ENCODE measurements at regions not wholly inside any gene's neighbourhood (a gene's known extent, or its start where the extent isn't known, plus 50 kb on each side); places are given as distances from the start of the nearest gene placed in this dataset.

- TF ChIP-seq POLR2A (IDR thresholded peaks at IDR 0.05; ENCODE audit: low read depth, low read length) (no peak), TAF1 (IDR thresholded peaks at IDR 0.05; ENCODE audit: borderline replicate concordance, low read depth, low read length) (no peak)
Observed at GRCh38 chr4:63894161-63894560, 515.1 kb downstream of the TECRL start.
